T-helper 2 cell treated with Interferon-gamma antibody and Interleukin-4, amounts not matched to agents 5 μg/mL and 100 μg/mL, for 36 hours (primary cell): ENCODE measurements at regions not wholly inside any gene's neighbourhood (a gene's known extent, or its start where the extent isn't known, plus 50 kb on each side); places are given as distances from the start of the nearest gene placed in this dataset.

Source experiments
- DNase-seq: peaks from one replicate; pipeline ENCODE4 v3.0.0; 2021; ENCODE audit warnings: low spot score
- H3K27ac Mint-ChIP-seq: one replicate; pipeline ENCODE4 v1.8.0; 2021; ENCODE audit warnings: mild to moderate bottlenecking, mixed read lengths
- H3K27me3 Mint-ChIP-seq: one replicate; pipeline ENCODE4 v1.8.0; 2021; ENCODE audit warnings: low read depth, mixed read lengths
- H3K36me3 Mint-ChIP-seq: one replicate; pipeline ENCODE4 v1.8.0; 2021; ENCODE audit warnings: low read depth, mixed read lengths
- H3K4me1 Mint-ChIP-seq: one replicate; pipeline ENCODE4 v1.8.0; 2021; ENCODE audit warnings: low read depth, mixed read lengths
- H3K4me3 Mint-ChIP-seq: one replicate; pipeline ENCODE4 v1.8.0; 2022; ENCODE audit warnings: mild to moderate bottlenecking, moderate library complexity, mixed read lengths
- H3K9me3 Mint-ChIP-seq: one replicate; pipeline ENCODE4 v1.8.0; 2021; ENCODE audit warnings: mixed read lengths

- H3K4me1 Mint-ChIP-seq: no peaks in the 10 kb centered on the region
These were observed 2219.4 kb downstream of the NCAM2 start for GRCh38 chr21:23217597-23217996.

GRCh38 chr21:23215261-23215660 is 2217.1 kb downstream of the NCAM2 start:
- H3K27ac Mint-ChIP-seq: no peak overlapping the region
- no peaks in the 10 kb centered on the region for H3K4me1 Mint-ChIP-seq
- H3K36me3 Mint-ChIP-seq: no peaks in the 10 kb centered on the region
- peaks cover 19% of the 10 kb centered on the region for H3K9me3 Mint-ChIP-seq
- no peaks in the 10 kb centered on the region for H3K27me3 Mint-ChIP-seq
- no peak overlapping the region for H3K4me3 Mint-ChIP-seq
- DNase-seq: no peak

More at GRCh38 chr21:23217597-23217996, 2219.4 kb downstream of the NCAM2 start:
- no peak for DNase-seq
- H3K4me3 Mint-ChIP-seq: no peak overlapping the region
- no peaks in the 10 kb centered on the region for H3K27me3 Mint-ChIP-seq
- H3K36me3 Mint-ChIP-seq: no peaks in the 10 kb centered on the region
- H3K9me3 Mint-ChIP-seq: peaks cover 18% of the 10 kb centered on the region
- H3K27ac Mint-ChIP-seq: no peak overlapping the region
